H9 (cell line): ENCODE measurements at regions not wholly inside any gene's neighbourhood (a gene's known extent, or its start where the extent isn't known, plus 50 kb on each side); places are given as distances from the start of the nearest gene placed in this dataset.

ENCODE experiments used
- DNase-seq: peaks from one replicate; pipeline ENCODE4 v3.0.0-alpha.2; 2017
- H2AFZ ChIP-seq: one replicate; pipeline ENCODE4 v1.6.1; 2013; ENCODE audit warnings: mild to moderate bottlenecking, low read length, control low read depth, moderate library complexity
- H2AK5ac ChIP-seq: 2 replicates; pipeline ENCODE4 v1.6.1; 2013; ENCODE audit warnings: low read length, control low read depth, mixed read lengths; ENCODE audit not compliant: insufficient read length
- H2BK120ac ChIP-seq: one replicate; pipeline ENCODE4 v1.6.1; 2013; ENCODE audit warnings: low read depth, mild to moderate bottlenecking, low read length, control low read depth, inconsistent platforms; ENCODE audit not compliant: poor library complexity, severe bottlenecking
- H2BK12ac ChIP-seq: 2 replicates; pipeline ENCODE4 v1.6.1; 2013; ENCODE audit warnings: low read length, control low read depth, mixed read lengths, low read depth; ENCODE audit not compliant: insufficient read length
- H2BK15ac ChIP-seq: 2 replicates; pipeline ENCODE4 v1.6.1; 2013; ENCODE audit warnings: low read depth, low read length, control low read depth
- H2BK20ac ChIP-seq: one replicate; pipeline ENCODE4 v1.6.1; 2013; ENCODE audit warnings: low read depth, mild to moderate bottlenecking, low read length, control low read depth, inconsistent platforms; ENCODE audit not compliant: poor library complexity, severe bottlenecking
- H2BK5ac ChIP-seq: 2 replicates; pipeline ENCODE4 v1.6.1; 2013; ENCODE audit warnings: low read length, control low read depth, mixed read lengths; ENCODE audit not compliant: insufficient read length
- H3K14ac ChIP-seq: 2 replicates; pipeline ENCODE4 v1.6.1; 2013; ENCODE audit warnings: low read length, control low read depth; ENCODE audit not compliant: insufficient read depth
- H3K18ac ChIP-seq: 2 replicates; pipeline ENCODE4 v1.6.1; 2013; ENCODE audit warnings: low read depth, mild to moderate bottlenecking, mixed read lengths, low read length, control low read depth; ENCODE audit not compliant: insufficient read length
- H3K23ac ChIP-seq: 2 replicates; pipeline ENCODE4 v1.6.1; 2013; ENCODE audit warnings: low read length, control low read depth, mixed read lengths, low read depth; ENCODE audit not compliant: insufficient read length
- H3K23me2 ChIP-seq: 2 replicates; pipeline ENCODE4 v1.6.1; 2013; ENCODE audit warnings: low read depth, mild to moderate bottlenecking, mixed read lengths, low read length, control low read depth; ENCODE audit not compliant: insufficient read length, poor library complexity, severe bottlenecking
- H3K27ac ChIP-seq: 2 replicates; pipeline ENCODE4 v1.5.1; 2013; ENCODE audit warnings: low read length, control low read depth, mixed read lengths, low read depth; ENCODE audit not compliant: insufficient read length
- H3K27me3 ChIP-seq: 2 replicates; pipeline ENCODE4 v1.6.1; 2013; ENCODE audit warnings: low read length, control low read depth, inconsistent platforms; ENCODE audit not compliant: insufficient read depth
- H3K4ac ChIP-seq: 2 replicates; pipeline ENCODE4 v1.6.1; 2013; ENCODE audit warnings: low read depth, mild to moderate bottlenecking, control low read depth, inconsistent platforms, low read length, moderate library complexity
- H3K4me1 ChIP-seq: 2 replicates; pipeline ENCODE4 v1.6.1; 2013; ENCODE audit warnings: low read length, control low read depth, inconsistent platforms; ENCODE audit not compliant: insufficient read depth
- H3K4me2 ChIP-seq: 2 replicates; pipeline ENCODE4 v1.6.1; 2013; ENCODE audit warnings: low read length, control low read depth, mixed read lengths; ENCODE audit not compliant: insufficient read length, insufficient read depth
- H3K56ac ChIP-seq: 2 replicates; pipeline ENCODE4 v1.6.1; 2013; ENCODE audit warnings: low read depth, mild to moderate bottlenecking, mixed read lengths, low read length, control low read depth; ENCODE audit not compliant: insufficient read length
- H3K79me1 ChIP-seq: 2 replicates; pipeline ENCODE4 v1.6.1; 2013; ENCODE audit warnings: low read depth, mild to moderate bottlenecking, moderate library complexity, low read length, control low read depth, inconsistent platforms; ENCODE audit not compliant: insufficient read depth, poor library complexity, severe bottlenecking
- H3K79me2 ChIP-seq: 2 replicates; pipeline ENCODE4 v1.6.1; 2013; ENCODE audit warnings: low read length, control low read depth, inconsistent platforms; ENCODE audit not compliant: insufficient read depth
- H3K9ac ChIP-seq: 2 replicates; pipeline ENCODE4 v1.6.1; 2013; ENCODE audit warnings: low read length, control low read depth, mixed read lengths; ENCODE audit not compliant: insufficient read length; ENCODE audit errors: extremely low read depth
- H3K9me3 ChIP-seq: one replicate; pipeline ENCODE4 v1.6.1; 2013; ENCODE audit warnings: low read depth, low read length, inconsistent platforms; ENCODE audit not compliant: control insufficient read depth
- H3T11ph ChIP-seq: one replicate; pipeline ENCODE4 v1.6.1; 2013; ENCODE audit warnings: mild to moderate bottlenecking, low read length, control low read depth, inconsistent platforms
- H4K20me1 ChIP-seq: one replicate; pipeline ENCODE4 v1.6.1; 2013; ENCODE audit not compliant: control insufficient read depth, insufficient read length, insufficient read depth
- H4K5ac ChIP-seq: 2 replicates; pipeline ENCODE4 v1.6.1; 2013; ENCODE audit warnings: low read depth, mild to moderate bottlenecking, mixed read lengths, low read length, control low read depth; ENCODE audit not compliant: insufficient read length
- H4K8ac ChIP-seq: replicated peaks from 2 replicates; pipeline ENCODE4 v1.6.1; 2013; ENCODE audit warnings: low read length, control low read depth, mixed read lengths, low read depth; ENCODE audit not compliant: insufficient read length
- H4K91ac ChIP-seq: 2 replicates; pipeline ENCODE4 v1.6.1; 2013; ENCODE audit warnings: low read depth, mild to moderate bottlenecking, moderate library complexity, mixed read lengths, low read length, control low read depth; ENCODE audit not compliant: insufficient read length
- H3K27ac Mint-ChIP-seq, 3 experiments: 2 replicates in 2 of 3; 3 replicates in 1 of 3; pipeline ENCODE4 v1.8.0; 2020 to 2021; ENCODE audit warnings: mixed read lengths in 3 of 3, mild to moderate bottlenecking in 1 of 3, moderate library complexity in 1 of 3
- H3K27me3 Mint-ChIP-seq: 2 replicates; pipeline ENCODE4 v1.8.0; 2021; ENCODE audit warnings: low read depth, mild to moderate bottlenecking, moderate library complexity, mixed read lengths
- H3K36me3 Mint-ChIP-seq, 3 experiments: 2 replicates in 2 of 3; 3 replicates in 1 of 3; pipeline ENCODE4 v1.8.0; 2020 to 2021; ENCODE audit warnings: low read depth in 3 of 3, mixed read lengths in 3 of 3; ENCODE audit not compliant: insufficient read depth in 1 of 3
- H3K4me1 Mint-ChIP-seq, 2 experiments: 2 replicates each; pipeline ENCODE4 v1.8.0; 2020; ENCODE audit warnings: mixed read lengths in 2 of 2
- H3K4me3 Mint-ChIP-seq, 2 experiments: 2 replicates in 1 of 2; 3 replicates in 1 of 2; pipeline ENCODE4 v1.8.0; 2020 to 2021; ENCODE audit warnings: mild to moderate bottlenecking in 2 of 2, mixed read lengths in 2 of 2, moderate library complexity in 1 of 2
- H3K9me3 Mint-ChIP-seq, 2 experiments: 2 replicates in 1 of 2; 3 replicates in 1 of 2; pipeline ENCODE4 v1.8.0; 2020; ENCODE audit warnings: mild to moderate bottlenecking in 2 of 2, mixed read lengths in 2 of 2, moderate library complexity in 1 of 2
- WGBS: extraction: QIAGEN DNeasy Blood & Tissue Kit; methylation state at CpG from one replicate; pipeline ENCODE4 v1.1.7; 2013; ENCODE audit warnings: missing lambda C conversion rate, low lambda C conversion rate, mixed read lengths; ENCODE audit not compliant: insufficient read length; ENCODE audit errors: extremely low coverage; 5-methylcytosine and 5-hydroxymethylcytosine counted together
- TF ChIP-seq, protein P1 (sequence below): fragments of 200-600 bp; sonication (generic); conservative IDR thresholded peaks from 3 replicates; pipeline ENCODE4 v1.8.0; 2021; ENCODE audit warnings: antibody characterized with exemption, mild to moderate bottlenecking

DNA sequence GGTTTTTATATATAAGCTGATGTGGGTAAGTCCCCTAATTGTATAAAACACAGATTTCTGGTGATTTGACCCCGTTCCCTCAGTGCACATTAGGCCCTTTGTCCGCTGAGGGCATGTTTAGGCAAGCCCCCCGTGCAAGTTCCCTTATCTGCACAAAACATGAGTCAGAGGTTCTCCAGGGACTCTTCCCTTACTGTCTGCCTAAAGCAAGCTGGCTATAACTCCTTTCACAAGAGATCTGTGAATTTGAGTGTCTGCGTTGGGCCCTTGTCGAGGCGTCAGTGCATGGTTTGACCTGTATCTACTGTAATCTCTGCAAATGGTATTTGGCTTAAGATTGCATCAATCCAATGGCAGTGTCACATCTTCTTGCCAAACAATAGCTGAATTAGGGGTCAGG lies 712.8 kb downstream of the CDH8 start:
- Histone ChIP-seq H3K14ac (no peak overlapping the region), H4K8ac (no peak overlapping the region), H2AFZ (no peak overlapping the region), H4K5ac (no peak overlapping the region), H2BK15ac (no peak overlapping the region), H3K23ac (no peak overlapping the region), H3K23me2 (no peaks in the 10 kb centered on the region), H3K4ac (no peak overlapping the region), H2BK20ac (no peak overlapping the region), H3K27ac (no peak overlapping the region), H2BK5ac (no peak overlapping the region), H4K20me1 (no peaks in the 10 kb centered on the region), H2AK5ac (no peak overlapping the region), H3T11ph (no peak overlapping the region), H3K27me3 (no peaks in the 10 kb centered on the region), H4K91ac (no peak overlapping the region), H2BK12ac (no peak overlapping the region), H2BK120ac (no peak overlapping the region), H3K9ac (no peak overlapping the region), H3K18ac (no peak overlapping the region), H3K4me2 (no peak overlapping the region), H3K56ac (no peak overlapping the region), H3K9me3 (no peaks in the 10 kb centered on the region), H3K4me1 (no peaks in the 10 kb centered on the region), H3K79me1 (no peaks in the 10 kb centered on the region), H3K79me2 (no peaks in the 10 kb centered on the region)
- DNase-seq, result no peak
- H3K36me3 Mint-ChIP-seq, result peaks cover 0 to 3% (median 0%) of the 10 kb centered on the region in 3 experiments; a peak in 1 of 7 replicates
- H3K27me3 Mint-ChIP-seq, result no peaks in the 10 kb centered on the region
- no CpG with 5 or more reads among the region's 6 CpGs for WGBS
- H3K4me1 Mint-ChIP-seq, result peaks cover 6 to 8% of the 10 kb centered on the region in 2 experiments; a peak in 3 of 4 replicates
- H3K27ac Mint-ChIP-seq, result peak overlapping the region in 1 of 3 experiments; percentile 20; a peak in 1 of 7 replicates
- peaks cover 2 to 3% of the 10 kb centered on the region in 2 experiments; a peak in 2 of 5 replicates for H3K9me3 Mint-ChIP-seq
- TF ChIP-seq, protein P1, sequence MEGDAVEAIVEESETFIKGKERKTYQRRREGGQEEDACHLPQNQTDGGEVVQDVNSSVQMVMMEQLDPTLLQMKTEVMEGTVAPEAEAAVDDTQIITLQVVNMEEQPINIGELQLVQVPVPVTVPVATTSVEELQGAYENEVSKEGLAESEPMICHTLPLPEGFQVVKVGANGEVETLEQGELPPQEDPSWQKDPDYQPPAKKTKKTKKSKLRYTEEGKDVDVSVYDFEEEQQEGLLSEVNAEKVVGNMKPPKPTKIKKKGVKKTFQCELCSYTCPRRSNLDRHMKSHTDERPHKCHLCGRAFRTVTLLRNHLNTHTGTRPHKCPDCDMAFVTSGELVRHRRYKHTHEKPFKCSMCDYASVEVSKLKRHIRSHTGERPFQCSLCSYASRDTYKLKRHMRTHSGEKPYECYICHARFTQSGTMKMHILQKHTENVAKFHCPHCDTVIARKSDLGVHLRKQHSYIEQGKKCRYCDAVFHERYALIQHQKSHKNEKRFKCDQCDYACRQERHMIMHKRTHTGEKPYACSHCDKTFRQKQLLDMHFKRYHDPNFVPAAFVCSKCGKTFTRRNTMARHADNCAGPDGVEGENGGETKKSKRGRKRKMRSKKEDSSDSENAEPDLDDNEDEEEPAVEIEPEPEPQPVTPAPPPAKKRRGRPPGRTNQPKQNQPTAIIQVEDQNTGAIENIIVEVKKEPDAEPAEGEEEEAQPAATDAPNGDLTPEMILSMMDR, result no peak
- no peak overlapping the region for H3K4me3 Mint-ChIP-seq
